AML-193 (cell line): ENCODE measurements at regions not wholly inside any gene's neighbourhood (a gene's known extent, or its start where the extent isn't known, plus 50 kb on each side); places are given as distances from the start of the nearest gene placed in this dataset.
"Not testable (repeated sequence)": the region's sequence is repeated elsewhere in the genome, so short reads cannot be mapped to it uniquely, and the experiment has no call there.

ENCODE experiments used
- DNase-seq, 2 experiments: peaks; one replicate each; lab custom pipeline; 2025; lab: John Stamatoyannopoulos, UW

DNA sequence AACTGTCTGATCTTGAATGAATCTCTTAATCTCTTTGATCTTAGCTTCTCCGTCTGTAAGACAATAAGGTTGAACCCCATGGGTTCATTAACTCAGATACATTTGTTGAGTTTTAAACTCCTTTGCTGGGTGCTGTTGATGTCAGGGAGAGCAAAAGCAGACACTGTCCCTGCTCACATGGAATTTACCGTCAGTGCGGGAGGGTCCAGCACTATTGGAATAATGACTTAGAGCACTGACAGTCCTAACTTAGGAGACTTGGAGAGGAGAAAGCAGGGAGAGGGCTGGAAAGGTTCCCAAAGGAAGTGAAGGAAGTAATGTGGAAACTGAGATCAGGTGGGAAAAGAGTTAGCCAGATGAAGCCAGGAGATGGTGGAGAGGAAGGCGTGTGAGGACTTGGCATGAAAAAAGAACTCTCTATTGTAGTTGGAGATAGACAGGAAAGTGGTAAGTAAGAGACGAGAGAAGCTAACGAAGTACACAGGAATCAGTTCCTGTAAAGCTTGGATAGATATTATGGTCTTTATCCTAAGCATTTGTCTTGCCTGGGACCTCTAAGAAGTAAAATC, 141.4 kb upstream of the SERTAD2 start:
- DNase-seq: no peak

DNA sequence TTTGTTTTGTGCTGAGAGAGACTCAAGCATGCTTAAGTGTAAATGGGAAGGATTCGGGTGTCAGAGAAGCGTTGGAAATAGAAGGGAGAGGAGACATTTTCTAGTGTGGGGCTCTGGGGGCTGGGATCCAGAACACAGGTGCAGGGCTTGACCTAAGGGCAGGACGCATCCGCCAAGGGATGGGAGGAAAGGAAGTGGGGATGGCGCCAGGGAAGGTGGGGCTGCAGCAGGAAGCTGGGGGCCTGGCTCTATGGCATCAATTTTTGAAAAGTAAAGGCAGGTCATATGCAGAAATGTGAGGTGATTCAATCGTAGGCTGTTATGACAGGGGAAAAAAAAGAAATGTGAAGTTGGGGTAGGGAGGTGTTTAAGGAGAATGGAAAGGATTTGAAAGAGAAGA, 143.2 kb upstream of the SERTAD2 start:
- no peak for DNase-seq

DNA sequence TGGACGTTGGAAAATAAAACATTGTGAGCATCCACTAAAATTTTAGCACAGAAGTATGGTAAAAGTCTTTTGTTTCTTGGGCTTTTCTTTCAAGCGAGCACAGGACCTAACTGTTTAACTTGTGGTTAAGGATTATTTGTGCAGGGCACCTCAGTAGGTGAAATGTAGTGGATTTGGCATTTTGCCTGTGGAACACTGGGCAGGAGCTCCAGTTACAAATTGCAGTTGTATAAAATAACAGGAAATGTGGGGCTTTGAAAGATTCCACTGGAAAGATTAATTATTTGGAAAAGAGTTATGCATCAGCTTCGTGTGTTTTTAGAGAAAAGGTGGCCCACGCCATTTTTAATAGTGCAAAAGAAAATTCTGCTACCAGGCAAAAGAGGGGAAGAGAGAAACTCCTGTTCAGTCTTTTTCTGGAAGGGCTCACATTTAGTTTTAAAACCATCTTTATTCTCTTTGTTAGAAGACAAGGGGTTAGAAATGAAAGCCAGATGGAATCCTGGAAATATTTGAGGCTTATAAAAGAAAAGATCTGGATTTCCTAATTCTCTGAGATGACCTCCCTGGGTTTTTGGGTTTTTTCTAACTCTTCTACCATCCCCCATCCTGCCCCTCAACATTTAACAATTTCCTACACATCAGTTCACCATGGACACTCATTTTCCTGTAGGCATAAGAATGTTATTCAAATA, 144.3 kb upstream of the SERTAD2 start:
- DNase-seq: no peak

DNA sequence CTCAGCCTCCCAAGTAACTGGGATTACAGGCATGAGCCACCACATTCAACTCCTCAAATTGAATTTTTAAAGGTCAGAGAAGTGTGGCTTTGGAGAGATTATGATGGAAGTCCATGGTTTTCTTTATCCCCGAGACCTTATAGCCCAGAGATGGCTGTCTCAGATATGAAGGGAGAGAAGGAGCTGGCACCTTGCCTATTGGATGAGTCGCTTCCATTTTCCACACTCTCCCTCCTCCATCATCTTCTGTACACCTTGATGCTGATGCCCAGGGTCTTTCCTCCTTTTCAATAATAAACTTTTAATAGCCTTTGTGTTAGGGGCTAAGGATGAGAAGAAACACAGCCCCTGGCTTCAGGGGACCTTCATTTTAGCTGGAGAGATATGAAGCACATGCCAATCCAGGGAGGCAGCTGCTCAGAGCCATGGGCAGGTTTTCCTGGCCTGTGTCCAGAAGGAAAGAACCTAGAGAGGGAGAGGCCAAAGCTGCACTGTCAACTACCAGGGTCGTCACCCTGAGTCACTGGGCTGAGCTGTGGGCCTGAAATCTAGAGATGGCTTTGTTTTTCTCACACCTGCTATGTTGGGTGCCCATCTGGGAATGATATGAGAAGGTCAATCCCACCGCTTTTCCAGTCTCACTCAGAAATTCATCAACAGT, 146.0 kb upstream of the SERTAD2 start:
- DNase-seq: no peak

DNA sequence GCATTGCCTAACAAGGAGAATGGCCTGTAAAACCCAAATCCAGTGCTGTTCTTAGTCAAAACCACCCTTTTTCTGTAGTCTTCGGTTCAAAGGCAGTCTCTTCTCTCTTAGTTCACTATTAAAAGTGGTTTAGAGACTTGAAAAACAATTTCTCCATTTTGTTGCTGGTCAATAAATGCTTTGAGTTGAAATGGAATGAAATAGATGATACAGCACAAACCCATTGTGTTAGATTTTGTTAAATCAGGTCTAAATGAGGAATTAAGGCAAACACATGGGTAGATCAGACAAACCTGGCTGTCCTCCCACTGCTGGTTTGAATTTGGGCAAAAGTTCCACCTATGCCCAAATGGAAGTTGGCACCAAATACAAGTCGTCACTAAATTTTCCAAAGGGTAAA, 150.1 kb upstream of the SERTAD2 start:
- no peak for DNase-seq

DNA sequence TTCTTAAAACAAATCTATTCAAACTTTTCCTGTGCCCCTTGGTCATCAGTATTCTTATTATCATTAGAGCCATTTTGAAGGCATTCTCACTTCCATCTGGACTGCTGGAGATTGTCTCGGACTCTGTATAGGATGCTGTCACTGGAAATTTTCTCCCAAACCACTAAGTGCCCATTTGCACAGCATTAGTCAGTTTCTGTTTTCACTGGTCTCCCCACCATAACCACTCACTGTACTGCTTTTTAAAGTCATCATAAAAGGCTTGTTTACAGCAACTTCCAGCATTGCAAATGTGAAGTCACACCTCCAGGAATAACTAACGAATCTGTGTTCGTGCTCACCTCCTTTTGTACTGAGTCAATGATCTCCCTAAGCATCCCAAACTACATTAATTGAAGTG, 150.9 kb upstream of the SERTAD2 start:
- no peak for DNase-seq

DNA sequence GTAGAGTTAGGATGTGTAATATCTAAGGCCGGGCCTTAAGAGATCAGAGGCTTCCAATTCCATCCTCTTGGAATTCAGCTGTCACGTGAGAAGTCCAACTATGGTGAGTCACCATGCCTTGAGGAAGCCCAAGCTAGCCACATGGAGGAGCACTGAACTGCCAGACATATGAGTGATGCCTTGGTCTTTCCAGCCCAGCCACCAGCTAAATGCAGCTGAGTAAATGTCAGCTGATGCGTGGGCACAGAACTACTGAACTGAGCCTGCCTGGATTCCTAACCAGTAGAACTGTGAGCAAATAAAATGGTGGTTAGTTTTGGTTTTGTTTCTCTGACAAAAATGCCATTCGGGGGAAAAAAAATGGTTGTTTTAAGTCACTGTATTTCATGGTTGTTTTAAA, 153.7 kb upstream of the SERTAD2 start:
- no peak for DNase-seq

DNA sequence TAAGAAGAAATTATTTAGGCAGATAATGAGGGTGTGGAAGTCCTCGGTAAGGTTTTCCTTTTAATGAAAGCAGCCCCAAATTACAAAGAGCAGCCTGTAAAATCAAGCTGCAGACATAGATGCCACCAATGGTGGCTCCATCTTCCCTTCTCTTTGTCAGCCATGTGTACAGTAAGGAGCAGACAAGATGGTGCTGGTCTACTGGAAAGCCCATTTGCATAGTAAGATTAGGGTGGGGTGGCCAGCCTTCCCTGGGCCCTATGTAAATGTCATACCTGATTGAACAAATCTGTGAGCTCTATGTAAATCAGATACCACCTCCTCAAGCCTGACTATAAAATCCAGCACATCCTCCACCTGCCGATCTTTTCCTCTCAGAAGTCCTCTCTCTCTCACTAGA, 154.4 kb upstream of the SERTAD2 start:
- no peak for DNase-seq

DNA sequence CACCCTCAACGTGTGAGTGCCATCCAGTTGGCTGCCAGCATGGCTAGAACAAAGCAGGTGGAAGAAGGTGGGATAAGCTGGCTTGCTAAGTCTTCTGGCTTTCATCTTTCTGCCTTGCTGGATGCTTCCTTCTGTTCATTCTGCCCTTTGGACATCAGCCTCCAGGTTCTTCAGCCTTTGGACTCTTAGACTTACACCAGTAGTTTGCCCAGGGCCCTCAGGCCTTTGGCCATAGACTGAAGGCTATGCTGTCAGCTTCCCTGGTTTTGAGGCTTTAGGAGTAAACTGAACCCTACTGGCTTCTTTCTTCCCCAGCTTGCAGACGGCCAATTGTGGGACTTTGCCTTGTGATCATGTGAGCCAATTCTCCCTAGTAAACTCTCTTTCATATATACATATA, 155.0 kb upstream of the SERTAD2 start:
- no peak for DNase-seq

DNA sequence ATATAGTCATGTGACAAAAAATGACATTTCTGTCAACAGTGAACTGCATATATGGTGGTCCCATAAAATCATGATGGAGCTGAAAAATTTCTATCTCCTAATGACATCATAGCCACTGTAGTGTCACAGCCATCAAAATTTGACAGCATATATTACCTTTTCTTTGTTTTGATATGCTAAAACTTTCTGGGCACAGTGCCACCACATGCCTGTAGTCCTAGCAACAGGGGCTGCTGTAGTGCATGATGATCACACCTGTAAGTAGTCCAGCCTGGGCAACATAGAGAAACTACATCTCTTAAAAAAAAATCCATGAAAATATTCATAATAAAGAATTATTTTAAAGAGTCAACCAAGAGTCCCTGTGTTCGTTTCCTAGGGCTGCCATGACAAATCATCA, 155.5 kb upstream of the SERTAD2 start:
- no peak for DNase-seq

DNA sequence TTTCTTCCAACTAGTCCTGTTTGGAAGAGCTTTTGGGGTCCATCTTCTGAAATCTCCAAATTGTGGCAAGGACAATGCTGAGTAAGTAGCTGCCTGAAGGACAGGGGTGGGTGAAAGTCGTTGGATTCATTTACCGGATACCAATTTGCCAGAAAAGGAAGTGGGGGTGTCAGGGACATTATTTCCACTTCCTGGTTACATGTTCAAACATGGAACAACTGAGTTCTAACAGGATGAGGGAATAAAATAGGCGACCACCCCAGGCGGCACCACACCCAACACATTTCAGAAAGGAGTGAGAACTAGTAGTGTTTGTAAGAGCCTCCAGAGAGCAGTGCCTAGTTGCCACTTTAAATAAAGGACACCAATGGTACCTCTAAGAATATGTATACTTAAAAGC, 158.6 kb upstream of the SERTAD2 start:
- no peak for DNase-seq

DNA sequence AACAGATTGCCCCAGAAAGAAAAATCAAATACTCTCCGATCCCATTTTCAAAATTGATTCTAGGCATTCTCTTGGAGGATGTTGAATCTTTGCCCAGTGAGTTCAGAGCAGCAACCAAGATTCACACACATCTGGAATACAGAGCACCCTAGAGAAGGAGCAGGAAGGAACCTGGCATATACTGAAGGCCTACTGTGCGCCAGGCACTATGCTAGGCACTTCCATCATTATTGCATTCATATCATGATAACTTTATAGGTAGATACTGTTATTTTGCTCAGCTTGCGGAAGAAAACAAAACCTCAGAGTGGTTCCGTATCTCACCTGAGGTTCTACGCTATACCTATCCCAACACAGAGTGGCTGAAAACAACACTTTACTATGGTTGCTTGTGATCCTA, 160.3 kb upstream of the SERTAD2 start:
- no peak for DNase-seq

DNA sequence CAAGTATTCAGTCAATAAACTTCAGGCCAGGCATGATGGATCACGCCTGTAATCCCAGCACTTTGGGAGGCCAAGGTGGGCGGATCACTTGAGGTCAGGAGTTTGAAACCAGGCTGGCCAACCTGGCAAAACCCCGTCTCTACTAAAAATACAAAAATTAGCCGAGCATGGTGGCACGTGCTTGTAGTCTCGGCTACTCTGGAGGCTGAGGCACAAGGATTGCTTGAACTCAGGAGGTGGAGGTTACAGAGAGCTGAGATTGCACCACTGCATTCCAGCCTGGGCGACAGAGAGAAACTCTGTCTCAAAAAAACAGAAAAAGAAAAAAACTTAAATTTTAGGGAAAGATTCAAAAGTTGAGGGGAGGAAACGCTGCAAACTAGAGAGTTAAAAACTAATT, 162.8 kb upstream of the SERTAD2 start:
- not testable (repeated sequence) for DNase-seq

DNA sequence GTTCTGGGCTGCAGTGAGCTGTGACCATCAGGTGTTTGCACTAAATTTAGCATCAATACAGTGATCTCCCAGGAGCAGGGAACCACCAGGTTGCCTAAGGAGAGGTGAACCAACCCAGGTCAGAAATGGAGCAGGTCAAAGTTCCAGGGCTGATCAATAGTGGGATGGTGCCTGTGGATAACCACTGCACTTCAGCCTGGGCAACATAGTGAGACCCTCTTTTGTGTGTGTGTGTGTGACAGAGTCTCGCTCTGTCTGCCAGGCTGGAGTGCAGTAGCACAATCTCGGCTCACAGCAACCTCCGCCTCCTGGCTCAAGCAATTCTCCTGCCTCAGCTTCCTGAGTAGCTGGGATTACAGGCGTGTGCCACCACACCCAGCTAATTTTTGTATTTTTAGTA, 163.7 kb upstream of the SERTAD2 start:
- DNase-seq: no peak

DNA sequence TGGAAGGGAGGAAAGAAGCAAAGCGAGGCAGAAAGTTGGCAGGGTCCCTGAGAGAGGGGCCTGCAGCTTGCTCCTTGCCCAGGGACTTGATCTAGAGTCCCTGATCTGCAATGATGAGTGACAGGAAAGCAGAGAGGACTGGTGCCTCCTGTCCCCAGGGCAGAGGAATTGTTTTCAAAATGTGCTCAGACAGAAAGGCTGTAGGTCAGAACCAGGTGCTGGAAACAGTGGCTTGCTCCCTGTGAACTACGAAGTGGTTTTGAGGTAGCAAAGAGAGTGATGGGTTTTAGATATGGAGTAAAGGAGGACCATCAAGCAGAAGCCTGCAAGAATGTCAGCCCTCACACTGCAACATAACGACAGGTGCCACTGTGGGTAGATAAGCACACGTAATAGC, 164.9 kb upstream of the SERTAD2 start:
- DNase-seq: no peak

DNA sequence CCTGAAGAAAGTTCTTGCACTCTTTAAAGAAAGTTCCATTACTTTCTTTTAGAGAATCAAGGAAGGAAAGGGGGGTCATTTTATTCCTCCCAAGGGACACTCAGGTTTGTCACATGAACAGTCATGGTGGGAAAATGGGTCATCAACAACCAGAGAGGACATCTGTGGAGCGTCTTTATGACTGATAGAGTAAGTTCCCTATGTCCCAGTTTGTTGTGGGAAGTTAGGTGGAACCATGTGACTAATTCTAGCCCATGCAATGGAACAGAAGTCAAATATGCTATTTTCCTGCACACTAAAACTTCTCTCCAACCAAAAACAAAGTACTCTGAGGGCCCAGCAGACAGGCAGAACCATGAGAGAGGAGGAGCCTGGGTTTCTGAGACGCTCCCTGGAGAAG, 165.6 kb upstream of the SERTAD2 start:
- no peak for DNase-seq

DNA sequence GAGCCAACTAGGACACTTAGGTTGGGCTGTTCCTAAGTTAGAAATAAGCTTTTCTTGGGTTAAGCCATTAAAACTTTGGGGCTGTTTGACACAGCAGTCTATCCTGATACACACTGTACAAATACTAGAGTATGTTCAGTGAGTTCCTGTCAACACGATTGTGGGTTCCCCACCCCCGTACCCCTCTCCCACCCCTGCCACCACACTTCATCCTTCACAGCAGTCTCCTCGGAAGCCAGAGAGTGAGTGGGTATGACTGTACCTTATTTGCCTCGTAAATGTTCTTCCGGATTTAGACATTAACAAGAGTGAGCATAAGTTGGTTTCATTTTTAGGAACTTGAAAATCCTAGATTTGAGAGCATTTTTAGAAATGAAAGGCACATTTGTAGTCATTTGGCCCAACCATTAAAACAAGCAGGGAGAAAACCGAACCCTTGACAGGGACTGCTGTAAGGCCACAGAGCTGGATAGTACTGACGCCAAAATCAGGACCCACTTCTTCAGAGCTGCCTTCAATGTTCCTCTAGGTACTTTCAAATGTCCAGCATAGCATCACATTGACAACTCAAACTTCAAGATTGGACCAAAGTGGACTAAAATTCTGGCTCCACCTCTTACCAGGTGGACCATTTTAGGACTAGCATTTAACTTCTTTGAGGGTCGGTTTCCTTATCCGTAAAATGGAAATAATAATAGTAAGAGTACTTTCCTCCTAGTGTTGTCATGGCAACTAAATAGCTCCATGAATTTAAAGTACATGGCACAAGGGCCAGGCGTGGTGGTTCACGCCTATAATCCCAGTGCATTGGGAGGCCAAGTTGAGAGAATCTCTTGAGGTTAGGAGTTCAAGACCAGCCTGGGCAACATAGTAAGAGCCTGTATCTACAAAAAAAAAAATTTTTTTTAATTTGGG, 166.3 kb upstream of the SERTAD2 start:
- DNase-seq: no peak

DNA sequence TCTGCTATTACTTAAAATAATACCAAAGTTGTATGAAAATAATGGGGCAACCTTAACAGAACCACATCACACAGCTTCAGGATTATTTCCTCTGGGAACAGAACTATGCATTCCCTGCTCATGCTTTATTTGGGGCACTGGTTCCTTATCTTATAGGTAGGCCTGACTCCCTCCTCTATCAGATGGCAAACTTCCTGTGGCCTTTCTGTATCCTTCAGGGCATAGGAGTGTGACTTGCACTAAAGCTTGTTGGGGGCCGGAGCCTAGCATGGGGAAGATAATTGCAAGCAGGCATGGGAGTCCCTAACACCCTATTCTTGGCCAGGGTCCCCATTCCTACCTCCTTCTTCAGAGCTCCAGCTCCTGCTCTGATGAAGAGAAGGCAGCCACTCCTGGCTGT, 167.2 kb upstream of the SERTAD2 start:
- DNase-seq: no peak

DNA sequence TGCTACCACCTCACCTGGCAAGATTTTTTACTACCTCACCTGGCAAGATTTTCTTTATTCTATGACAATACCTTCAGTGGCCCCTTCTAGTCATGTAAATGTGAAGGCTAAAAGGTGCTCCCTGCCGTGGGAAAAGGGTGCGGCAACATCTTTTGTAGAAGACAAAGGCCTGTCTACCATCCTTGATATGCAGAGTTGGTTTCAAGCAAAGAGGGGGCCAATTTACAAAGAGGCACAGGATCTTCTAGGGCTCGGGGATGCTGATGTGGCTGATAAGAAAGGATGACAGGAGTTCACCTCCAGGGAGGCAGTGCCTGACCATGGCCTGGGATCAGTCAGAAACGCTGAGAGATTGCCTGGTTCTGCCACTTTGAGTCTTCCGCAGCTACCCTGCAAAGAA, 165.4 kb upstream of the SLC1A4 start:
- DNase-seq: no peak

DNA sequence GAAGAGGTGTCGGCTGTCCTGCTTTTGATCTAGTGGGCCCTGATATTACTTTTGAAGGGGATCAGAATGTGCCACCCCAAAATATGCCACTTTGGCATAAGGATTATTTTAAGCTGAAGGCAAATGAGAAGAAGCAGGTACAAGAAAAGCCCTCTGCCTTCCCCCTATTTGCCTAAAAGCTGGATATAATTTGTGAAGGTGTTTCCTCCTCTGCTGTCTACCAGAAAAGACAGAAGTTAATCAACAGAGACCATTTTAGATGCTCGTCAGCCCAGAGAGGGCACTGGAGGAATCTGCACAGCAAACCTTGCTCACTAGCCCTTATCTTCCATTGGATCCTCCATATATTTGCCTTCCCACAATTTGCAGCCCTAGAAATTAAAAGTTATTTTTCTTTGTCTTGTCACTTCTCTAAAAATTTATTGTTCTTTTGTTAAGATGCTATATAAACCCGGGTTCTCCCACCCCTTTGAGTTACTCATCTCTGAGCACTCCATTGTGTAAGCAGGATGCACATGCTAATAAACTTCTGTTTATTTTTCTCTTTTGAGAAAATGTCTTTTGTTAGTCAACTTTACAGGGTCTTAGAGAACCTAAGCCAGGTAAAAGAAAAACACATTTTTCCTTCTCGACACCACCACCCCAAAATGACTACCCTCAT, 163.2 kb upstream of the SLC1A4 start:
- DNase-seq: no peak

DNA sequence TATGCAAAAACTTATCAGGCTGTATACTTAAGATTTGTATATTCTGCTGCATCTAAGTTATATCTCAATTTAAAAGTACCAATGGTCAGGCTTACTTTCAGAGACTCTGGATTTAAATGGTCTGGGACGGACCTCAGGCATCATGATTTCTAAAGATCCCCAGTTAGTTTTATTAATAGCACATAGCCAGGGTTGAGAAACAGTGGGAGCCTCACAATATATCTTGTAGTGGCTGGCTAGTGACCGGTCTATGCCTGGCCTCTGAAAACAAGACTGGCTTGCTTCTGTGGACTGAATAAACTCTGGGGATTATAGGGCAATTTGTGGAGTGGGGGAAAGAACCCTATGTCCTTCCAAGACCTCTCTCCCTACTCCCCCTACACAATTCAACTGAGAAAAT, 162.5 kb upstream of the SLC1A4 start:
- no peak for DNase-seq

DNA sequence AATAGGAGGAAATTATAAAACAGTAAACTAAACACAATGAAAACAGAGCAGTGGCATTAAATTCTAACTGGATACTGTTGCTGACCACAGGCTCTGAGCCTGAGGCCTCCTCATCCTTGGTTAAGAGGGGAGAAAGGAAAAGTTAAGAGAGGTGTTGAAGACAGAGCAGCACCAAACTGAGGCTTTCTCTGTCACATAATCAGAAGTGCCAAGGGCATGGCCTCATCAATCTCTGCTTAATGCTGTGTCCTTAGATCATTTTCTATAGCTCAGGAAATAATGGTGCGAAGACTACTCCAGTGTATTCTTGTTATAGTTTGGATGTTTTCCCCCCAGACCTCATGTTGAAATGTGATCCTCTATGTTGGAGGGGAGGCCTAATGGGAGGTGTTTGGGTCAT, 160.9 kb upstream of the SLC1A4 start:
- no peak for DNase-seq
